Medulla oblongata (tissue), 1 donor: ENCODE measurements at regions not wholly inside any gene's neighbourhood (a gene's known extent, or its start where the extent isn't known, plus 50 kb on each side); places are given as distances from the start of the nearest gene placed in this dataset.
"Not testable (repeated sequence)": the region's sequence is repeated elsewhere in the genome, so short reads cannot be mapped to it uniquely, and the experiment has no call there.

Experiments used
- DNase-seq: peaks from one replicate; pipeline ENCODE4 v3.0.0-alpha.2; 2015; ENCODE audit errors: extremely low spot score

DNA sequence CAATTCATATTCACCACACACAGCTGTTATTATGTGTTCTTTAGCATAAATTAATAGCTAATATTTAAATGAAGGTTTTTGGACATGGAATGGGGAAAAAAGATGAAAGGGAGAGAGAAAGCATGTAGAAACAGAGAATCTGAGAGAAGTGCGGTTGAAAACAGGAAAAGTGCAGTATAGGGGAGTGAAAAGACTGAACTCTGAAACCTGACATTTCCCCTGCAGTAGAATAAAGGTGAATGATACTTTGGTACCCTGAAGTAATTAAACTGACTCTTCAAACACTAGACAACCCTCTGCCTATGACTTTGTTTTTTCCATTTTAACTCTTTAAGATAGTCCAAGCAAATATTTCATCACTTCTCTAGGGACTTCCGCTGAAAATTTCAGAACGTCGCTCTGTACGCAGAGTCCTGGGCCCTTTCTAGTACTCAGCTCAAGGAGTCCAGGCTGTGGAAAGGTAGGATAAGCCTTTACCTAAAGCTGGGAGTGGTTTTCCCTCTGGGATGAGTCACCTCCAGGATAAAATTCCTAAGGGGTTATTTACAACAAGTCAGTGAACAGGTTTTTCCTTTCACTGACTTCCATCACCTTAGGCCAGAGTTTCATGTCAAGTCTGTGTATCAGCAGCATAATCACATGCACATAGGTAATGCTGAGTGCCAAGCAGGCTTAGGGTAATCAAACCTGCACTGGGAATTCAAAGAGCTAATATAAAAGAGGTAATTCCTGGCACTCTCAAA is 614.5 kb downstream of the PKHD1 start:
- no peak for DNase-seq

DNA sequence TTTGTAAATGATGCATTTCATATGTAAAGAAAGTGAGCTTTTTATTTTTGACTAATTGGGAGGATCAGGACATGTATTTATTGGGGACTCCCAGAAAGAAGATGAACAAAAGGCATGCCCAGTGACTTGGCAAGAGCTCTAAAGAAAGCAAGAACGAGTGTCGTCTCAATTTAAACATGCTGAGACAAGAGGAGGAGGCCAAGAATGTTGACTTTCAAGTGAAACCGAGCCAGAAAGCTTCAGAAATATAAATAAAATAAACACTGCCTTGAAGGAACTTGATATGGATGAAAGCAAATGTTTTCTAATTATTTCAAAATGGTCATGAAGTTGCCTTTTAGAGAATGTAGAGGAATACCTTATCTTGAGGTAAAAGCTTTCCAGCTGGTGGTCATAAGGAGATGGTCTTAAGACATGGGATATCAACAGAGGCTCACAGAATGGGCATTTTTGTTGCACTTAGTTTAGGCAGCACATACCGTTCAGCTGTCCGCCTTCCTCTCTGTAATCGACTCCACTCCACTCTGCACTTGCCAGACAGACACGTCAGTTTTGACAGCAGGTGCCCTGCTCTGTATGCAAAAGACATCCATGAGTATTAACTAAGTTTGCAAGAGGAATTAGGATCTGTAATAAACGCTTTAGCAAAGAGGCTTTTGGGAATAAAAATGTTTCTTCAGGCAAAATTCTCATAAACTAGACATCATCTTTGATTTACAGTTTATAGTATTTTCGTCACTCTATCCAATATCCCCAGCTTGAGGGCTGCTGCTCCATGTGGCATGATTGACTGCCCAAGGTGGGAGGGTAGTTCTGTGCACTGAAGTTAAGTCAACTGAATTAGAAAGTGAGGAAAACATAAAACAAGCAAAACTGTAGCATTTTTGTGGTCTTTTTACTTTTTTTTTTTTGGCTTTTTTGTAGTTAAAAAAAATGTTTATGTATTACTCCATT is 613.1 kb downstream of the PKHD1 start:
- no peak for DNase-seq

DNA sequence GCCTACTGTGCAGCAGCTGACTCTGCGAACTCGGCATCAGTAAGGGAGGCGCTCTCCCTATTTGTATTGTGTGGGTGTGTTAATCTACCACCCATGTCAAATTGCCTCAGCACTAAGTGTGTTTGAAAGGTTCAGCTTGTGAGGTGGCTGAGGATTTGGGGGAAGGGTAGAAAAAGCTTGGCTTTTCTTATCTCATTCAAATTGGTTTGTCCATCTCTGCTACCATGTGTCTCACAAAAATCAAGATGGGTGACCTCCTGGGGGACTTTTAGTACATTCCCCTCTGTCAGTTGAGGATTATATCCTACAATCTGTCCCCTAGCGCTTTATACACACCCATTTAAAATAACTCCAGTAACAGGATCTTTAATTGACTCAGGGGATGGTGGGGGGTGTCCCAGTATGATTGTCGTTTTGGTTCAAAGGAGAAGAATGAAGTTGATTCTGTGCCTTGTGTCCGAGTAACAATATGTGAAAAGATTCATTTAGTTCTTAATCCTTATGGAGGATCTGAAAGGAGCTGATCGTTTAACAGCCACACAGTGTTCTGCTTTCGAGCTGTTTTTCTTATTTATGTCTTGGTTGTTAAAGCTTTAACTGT is 609.6 kb downstream of the PKHD1 start:
- no peak for DNase-seq

DNA sequence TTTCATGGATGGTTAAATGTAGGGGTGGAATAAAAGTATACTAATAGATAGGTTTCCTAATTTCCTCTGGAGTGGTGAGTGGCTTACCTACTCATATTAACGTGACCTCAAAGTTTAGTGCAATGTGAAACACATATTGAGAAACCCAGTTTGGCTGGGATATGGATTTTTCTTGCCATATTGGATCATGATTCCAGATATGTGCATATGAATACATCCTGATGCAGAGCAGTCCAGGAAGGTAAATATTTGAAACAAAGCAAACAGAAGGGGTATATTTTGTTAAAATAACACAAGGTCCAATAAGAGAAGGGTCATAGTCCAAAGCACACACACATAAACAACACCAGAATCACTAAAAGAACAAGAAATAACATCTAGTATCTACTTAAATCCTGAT is 608.1 kb downstream of the PKHD1 start:
- no peak for DNase-seq

DNA sequence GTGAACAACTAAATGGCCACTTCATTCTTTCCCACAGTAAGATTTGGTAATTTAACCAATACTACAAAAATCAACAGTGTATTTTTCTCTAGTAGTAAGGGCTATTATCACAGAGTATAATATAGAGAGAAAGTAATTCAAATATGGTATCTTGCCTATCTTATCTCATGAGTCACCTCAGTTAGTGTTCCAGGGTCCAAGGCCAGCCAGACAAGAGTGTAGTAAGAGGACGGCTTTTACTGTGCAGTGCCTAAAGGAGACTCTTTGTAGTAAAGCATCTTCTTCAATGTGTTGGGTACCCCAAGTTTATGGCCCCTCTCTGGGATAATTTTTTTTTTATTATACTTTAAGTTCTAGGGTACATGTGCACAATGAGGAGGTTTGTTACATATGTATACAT is 607.4 kb downstream of the PKHD1 start:
- DNase-seq = no peak

DNA sequence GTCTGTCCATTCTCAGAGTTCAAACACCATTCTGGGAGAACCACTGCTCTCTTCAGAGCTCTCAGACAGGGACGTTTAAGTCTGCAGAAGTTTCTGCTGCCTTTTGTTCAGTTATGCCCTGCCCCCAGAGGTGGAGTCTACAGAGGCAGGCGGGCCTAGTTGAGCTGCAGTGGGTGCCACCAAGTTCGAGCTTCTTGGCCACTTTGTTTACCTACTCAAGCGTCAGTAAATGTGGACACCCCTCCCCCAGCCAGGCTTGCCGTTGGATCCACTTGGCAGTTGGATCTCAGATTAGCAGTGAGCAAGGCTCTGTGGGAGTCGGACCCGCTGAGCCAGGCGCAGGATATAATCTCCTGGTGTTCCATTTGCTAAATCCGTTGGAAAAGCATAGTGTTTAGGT is 601.5 kb downstream of the PKHD1 start:
- not testable (repeated sequence) for DNase-seq

DNA sequence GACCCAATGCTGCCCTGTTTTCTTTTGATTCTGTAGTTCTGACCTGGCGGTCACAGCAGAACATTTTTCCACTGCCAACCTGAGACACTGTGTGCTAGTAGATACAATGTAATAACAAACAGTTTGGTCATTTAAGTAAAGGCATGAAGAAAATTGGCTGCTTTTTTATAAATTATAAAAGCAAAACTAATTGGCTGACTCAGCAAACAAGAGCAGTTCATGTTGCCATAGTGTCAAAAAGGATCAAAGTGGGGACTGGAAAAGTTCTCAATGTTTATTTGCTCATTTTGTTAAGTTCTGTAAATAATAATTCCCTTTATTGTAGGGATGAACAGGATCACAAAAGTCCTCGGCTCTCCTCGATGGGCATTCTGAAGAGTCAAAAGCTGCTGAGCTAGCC is 599.5 kb downstream of the PKHD1 start:
- DNase-seq = no peak

DNA sequence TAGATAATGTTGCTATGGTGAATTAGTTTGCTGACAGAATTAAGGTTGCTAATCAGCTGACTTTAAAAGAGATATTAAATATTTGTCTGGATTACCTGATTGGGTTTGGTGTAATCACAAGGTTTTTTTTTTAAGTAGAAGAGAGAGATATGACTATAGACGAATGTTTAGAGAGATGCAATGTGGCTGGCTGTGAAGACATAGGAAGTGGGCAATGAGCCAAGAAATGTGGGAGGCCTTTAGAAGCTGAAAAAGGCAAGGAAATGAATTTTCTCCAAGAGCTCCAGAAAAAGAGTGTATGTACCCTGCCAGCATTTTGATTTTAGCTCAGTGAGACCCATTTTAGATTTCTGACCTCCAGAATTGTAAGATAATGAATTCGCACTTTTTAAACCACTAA is 598.3 kb downstream of the PKHD1 start:
- no peak for DNase-seq

DNA sequence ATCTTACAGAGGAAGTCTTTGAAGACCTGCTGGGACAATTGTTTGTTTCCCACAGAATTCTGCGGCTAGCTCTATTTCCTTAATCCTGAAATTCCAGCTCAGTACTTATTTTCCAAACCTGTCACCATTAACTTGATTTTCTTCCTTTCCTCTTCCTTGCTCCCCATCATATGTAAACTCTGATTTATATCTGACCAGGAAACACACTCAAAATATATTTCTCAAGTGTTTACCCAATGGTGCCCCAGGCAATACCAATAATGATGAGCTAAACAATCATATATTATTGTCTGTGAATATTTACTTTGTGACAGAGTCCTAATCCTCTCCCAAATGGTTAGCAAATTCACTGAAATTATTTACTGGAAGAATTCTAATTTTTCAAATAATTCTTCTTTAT is 597.3 kb downstream of the PKHD1 start:
- no peak for DNase-seq

DNA sequence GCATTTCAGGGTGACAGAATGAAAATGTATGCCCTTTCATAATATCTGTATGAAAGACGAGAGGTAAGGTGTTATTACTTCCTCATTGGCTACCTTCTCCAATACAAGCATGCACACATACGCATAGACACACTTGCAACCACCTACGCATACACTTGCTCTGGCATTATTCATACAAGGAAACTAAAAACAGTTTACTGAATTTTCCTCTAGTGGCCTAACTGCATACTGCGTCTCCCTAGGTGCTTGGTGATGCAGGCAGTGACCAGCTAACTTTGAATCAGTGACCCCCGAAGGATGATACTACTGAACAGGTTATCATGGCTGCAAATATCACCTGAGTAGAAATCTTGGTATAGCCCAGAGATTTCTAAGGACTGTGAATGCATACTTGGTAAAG is 593.1 kb downstream of the PKHD1 start:
- no peak for DNase-seq

DNA sequence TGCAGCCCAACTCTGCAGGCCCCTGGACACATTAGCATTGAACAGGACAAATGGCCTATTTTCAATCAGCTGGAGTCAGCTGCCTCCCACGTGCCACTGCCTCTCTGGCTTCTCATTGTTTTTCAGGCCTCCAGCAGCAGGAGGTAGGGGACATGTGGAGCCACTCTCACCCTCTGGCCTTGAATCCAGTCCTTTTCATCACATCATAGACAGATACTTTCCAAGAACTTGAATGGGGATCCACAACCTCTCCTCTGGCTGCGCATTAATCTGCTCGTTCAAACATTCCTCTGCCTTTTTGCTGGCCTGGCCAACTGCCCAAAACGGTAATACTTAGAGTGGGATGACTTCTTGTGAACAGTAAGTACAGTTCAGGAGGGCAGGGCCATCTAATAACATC is 592.3 kb downstream of the PKHD1 start:
- DNase-seq = peak; percentile 84

DNA sequence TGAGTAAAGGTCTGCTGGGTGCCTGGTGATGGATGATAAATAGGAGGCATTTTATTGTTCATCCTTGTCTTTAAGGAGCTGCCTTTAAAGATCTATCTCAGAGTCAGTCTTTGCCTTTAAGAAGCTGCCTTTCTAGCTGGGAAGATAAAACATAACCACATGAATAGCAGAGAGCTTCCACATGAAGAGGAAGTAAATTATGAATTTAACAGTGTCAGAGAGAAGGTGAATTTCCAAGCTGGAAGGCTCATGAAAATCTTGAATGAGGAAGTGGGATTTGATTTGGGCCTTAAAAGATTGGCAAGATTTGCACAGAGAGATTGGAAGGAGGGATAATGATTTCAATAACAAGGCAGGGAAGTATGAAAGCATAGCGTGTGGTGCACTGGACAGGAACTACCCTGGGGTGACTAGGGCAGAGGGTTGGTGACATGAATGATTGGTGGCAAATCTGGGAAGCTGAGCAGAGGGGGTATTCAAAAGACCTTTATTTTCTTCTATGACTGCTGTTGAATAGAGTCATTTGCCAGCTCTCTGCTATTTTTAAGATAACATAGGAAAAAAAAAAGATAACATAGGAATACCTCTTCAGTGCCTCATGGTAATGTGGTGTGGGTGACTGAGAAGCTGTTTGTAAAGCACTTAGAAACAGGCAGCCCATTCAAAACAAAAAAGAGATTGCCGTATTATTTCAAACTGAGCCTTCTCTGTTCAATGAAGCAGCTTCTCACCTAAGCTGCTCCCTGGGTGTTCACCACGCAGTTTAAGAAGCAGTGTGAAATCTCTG is 591.6 kb downstream of the PKHD1 start:
- DNase-seq = no peak

DNA sequence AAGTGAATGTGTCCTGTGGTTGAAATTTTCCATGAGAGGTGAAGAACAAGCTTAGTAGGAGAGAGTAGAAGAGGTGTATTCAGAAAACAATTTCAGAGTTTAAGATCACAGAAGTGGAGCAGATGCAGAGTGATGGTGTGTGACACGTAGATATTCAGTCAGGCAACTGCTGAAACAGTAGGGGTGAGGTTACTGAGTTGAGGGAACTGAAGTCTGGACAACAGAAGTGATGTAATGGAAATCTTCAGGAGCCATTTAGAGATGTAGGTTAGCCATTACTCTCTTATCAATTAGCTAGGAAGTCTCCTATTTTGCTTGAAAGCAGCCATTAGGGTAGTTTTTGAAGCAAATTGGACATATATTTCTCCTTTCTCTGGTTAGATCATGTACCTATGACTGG is 584.4 kb downstream of the PKHD1 start:
- no peak for DNase-seq

DNA sequence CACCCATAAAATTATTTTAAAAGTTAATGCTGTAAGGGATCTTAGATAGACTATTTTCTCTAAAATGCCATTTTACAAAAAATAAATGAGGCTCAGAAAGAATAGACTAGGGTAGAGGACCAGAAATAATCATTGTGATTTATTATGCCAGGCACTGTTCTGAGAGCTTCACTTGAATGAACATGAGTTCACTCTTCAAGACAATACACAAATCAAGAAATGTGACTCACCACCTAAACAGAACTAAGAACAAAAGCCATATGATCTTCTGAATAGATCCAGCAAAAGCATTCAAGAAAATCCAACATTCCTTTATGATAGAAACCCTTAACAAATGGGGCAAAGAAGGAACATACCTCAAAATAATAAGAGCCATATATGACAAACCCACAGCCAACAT is 582.0 kb downstream of the PKHD1 start:
- no peak for DNase-seq

DNA sequence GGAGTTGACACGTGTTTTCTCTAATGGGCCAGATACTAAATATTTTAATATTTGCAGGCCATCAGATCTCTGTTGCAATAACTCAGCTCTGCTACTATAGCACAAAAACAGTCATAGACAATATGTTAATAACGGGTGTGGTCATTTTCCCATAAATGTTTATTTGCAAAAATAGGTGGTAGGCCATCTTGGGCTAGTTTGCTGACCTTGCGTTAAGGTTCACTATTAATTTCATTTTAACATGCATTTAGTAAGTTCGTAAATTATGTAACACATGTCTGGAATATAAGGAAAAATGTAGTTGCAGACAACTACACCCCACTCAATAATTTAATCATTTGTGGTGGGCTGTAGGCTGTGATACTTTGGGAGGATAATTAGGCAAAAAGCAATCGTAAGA is 577.8 kb downstream of the PKHD1 start:
- no peak for DNase-seq

DNA sequence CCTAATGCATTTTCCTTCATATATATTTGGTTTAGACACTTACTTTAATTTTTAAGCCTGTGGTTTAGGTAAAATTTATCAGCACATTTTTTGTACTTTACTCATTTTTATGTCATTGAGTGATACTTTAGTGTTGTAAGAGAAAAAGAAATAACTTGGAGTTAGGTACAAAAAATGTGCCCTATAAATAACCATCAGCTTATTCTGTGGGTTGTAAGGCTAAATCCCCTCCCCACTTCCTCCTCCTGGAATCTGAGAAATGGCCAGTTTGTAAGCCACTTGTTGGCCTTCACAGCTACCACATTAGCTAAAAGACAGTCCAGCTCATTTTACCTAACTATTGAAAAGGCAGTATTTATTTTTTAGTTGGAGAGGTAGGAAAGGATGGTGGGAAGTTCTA is 576.3 kb downstream of the PKHD1 start:
- no peak for DNase-seq

DNA sequence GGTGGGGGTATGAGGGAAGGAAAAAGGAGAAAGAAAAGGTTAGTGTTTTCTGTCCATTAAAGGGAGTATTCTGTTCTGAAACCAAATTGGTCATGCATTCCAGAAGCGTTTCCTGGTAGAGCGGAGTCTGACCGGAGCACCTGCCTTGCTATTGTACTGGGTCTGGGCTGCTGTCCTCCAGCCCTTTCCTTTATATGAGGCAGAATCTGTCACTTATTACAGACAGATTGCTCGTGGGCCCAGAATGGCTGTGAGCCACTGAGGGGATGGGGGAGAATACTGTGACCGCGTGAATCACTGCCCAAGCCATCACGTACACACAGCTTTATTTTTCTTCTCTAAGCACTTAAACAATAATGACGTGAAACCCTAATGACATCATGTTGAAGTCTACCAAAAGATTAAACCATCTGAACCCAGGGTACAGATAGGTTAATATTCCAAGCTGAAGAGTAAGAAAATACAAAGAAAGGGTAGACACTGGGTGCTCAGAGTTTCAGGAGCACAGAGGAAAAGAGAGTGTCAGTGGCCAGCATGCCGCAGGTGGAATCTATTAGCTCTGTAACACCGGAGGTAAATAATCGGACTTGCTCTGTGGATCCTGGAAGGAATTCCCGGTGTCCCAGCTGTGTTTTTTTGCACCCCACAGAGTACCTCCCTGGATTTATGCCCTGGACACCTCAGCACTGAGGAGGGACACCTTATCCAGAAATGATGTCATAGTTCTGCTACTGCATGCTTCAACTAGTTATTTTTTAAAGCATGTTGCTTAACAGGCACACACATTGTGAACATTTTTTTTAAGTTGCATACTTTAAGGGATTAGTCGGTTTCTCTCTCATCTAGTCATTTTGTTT is 573.3 kb downstream of the PKHD1 start:
- no peak for DNase-seq

DNA sequence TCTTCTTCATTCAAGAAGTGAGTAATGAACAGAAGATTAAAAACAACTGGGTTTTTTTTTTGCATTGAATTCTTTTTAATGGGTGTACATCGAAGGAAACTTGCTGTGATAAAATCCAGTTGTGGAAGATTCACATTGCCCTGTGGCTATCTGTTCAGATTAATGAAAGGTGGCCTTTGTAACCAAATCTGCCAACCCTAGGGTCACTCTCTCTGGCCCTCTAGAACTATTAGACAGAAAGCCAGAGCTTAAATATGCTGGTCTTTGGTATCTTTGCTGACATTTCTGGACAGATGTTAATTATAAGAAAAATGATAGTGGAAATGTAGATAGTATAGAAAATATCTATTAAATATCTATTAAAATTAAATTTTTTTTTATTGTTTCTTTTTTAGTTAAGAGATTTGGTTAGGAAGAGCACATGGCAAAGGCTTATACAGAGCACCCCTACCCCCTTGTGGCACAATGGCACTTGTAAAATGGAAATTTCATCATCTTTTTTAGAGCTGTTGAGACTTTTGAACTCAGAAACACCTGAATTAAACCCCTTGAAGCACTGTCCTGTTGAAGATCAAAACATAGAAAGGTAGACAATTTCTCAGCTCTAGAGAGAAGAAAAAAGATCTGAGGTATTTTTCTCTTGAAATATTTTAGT is 572.5 kb downstream of the PKHD1 start:
- DNase-seq = no peak

DNA sequence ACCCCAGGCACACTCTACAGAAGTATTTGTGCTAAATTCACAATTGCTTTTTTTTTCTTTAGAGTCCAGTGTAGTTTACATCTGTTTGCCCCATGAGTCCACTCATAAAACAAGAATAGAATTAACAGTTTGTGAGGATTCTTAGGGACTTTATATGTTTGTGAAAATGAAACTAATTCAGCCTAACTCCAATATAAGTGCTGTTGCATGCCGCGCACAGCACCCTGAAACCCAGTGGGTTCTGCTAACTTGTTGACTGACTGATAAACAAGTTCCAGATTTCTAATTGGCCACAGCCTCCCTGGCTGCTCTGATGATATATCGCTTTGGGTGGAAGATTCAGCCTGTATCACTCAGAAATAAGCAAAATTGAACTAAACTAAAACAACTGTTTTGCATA is 561.4 kb downstream of the PKHD1 start:
- DNase-seq = no peak

DNA sequence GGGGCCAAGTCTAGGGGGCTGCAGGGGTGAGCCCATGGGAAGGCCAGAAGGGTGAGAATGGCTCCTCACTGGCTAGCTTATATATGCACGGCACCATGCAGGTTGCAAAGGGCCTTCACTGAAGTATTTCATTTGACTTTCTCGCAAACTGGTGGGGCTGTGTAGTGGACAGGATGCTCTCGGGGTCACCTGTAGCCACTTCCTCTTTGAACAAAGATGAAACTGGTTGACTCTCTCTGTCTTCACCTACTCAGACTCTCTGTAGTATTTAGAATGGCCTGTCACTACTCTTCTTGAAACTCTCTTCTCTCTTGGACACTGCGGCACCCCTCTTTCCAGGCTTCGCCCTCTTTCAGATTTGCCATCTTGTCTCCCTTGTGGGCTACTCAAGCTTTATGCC is 560.5 kb downstream of the PKHD1 start:
- DNase-seq = no peak
